NAMALWA (cell line): ENCODE measurements at regions not wholly inside any gene's neighbourhood (a gene's known extent, or its start where the extent isn't known, plus 50 kb on each side); places are given as distances from the start of the nearest gene placed in this dataset.
"Not testable (repeated sequence)": the region's sequence is repeated elsewhere in the genome, so short reads cannot be mapped to it uniquely, and the experiment has no call there.

Experiments used
- DNase-seq: peaks from one replicate; pipeline ENCODE4 v3.0.0-alpha.2; 2015; ENCODE audit warnings: low spot score

DNA sequence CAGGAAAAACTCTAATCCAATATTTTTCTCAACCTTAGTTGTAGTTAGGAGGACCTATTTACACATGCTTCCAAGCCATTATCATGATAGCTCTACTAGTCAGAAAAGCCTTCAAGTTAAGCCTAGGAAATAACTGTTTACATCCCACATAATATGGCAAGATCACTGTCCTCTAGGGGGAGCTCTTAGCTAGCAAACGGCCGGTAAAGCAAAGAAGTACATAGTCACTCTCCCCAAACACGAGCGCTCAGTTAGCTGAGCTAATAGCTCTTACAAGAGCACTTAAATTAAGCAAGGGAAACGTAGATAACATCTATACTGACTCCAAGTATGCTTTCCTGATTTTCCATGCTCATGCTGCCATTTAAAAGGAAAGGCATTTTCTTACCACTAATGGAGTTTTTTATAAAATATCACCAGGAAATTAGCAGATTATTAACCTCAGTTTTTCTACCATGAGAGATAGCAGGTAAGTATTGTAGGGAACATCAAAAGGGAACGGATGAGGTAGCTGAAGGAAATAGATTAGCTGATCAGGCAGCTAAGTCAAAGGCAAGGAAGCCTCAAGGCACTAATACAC lies 100.6 kb upstream of the PABPC3 start:
- peak; percentile 89 for DNase-seq

DNA sequence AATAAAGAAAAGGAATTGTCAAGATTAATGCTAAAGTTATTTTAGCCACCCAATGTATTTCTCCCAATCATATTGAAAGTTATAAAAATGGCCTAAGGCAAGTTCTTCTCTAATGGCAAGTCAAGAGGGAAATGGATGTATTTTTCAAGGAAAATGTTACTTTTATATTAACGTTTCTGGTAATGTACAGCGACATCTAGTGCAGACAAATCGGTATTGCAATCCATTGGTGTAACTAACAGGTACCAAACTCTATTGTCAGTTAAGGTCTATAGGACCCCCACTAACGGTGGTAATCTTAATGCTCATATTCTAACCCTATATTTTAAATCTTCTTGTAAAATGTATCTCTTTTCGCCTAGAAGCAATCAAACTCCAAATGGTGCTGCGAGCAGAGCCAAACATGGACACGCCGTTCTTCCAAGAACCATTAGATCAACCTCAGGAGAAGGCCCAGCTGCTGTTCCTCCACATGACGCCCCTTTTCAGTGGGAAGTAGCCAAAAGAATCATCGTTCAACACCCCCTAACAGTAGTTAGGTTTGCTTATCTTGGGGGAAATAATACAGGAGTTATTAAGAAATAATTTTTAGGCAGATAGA lies 98.5 kb upstream of the PABPC3 start:
- peak; percentile 68 for DNase-seq

DNA sequence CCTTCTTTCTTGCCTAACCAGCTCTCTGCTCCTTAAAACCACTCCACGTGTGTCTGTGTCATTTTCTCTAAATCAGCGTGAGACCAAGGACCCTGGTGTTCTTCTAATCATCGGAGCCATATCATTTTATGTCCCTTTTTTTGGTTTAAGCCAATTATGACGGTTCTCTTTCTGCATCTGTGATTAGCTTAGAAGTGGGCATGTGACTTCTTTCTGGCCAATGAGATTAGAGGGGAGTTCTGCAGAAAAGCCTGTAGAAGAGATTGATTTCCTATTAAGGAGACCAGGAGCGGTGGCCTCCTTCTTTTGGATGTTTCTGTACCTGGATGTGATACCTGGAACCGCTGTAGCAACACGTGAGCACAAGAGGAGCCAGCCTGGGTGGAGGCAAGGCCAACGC lies 97.5 kb upstream of the PABPC3 start:
- DNase-seq: no peak

DNA sequence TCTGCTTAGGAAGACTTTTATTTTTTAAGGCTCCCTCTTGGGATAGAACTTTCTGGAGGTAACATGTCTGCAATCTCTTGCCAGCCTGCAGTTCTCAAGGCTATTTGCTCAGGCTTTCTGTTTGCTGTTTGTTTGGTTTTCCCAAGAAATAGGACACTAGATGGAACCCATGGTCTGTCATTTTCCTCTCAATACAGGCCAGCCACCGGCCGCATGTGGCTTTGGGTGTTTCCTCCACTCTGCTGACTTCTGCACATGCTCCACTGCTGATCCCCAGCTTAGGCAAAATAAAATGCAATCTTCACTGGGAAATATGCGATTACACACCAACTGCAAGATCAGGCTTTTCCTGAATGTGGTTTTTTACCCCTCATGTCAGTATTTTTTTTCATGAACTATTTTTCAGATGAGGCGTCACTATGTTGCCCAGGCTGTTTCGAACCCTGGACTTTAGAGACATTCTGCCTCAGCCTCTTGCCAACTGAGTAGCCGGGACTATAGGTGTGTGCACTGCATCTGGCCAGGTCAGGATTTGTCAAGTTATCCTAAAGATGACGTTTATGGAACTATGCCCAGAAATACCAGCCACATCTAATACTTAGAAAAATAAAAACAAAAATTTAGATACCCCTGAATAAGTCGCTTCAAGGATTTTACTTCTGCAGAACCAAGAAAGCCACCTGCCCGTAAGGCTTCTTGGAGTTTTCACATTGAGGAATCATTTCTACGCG lies 94.3 kb upstream of the PABPC3 start:
- no peak for DNase-seq

DNA sequence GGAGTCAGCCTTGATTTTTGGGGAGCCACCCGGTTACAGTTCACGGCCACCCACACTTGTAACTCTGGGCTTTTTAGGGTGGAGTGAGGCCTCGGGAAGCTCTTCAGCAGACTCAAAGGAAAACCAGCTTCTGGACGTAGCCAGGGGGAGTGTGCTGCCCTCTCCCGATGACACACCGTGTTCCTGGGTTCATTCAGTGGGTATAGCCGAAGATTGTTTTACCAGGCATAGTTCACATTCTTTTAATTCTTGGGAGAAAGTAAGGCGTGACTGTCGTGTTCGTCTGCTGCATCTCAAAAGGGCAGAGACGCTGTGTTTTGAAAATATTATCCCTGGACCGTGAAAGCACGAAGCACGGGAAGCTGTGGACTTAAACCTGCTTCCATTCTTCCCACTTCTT lies 93.6 kb upstream of the PABPC3 start:
- not testable (repeated sequence) for DNase-seq

DNA sequence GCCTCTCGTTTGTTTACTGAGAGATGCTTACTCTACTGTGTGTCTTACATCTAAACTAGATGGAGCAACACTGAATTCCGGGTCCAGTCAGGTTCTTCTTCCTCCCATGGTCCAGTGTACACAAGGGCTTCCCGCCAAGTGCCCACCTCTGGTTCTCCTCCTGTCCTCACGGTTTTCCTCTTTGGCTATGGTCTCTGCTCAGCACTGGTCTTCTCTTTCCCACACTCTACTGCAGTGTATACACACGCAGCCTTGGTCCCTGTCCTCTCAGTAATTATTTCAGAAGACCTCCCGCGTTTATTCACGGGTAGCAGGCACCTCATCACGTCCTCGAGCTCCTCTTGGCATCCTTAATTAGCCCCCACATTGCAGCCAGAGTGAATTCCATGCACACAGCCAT lies 91.4 kb upstream of the PABPC3 start:
- DNase-seq: not testable (repeated sequence)

DNA sequence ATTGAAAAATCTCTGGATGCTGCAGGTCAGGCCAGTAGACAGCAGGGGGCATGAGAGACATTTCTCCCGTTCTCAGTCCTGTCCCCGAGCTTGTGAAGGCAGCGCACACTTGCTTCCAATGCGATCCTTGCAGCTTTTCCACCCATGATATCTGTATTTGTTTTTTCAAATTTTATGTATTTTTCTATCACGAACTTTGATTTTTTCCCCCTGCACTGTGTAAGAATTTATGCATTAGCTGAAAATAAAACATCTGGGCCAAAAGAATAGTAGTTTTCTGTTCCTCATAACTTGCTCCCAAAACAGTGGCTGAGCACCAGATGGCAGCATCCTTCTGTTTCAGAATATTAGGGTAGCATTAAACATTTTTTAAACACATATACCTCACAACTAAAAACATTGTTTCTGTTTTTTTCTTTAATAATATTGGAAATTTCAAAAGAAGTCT lies 90.9 kb upstream of the PABPC3 start:
- DNase-seq: peak; percentile 67

DNA sequence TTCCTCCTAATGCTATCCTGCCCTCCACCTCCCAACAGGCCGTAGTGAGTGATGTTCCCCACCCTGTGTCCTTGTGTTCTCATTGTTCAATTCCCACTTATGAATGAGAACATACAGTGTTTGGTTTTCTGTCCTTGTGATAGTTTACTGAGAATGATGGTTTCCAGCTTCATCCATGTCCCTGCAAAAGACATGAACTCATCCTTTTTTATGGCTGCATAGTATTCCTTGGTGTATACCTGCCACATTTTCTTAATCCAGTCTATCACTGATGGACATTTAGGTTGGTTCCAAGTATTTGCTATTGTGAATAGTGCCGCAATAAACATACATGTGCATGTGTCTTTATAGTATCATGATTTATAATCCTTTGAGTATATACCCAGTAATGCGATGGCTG lies 88.5 kb upstream of the PABPC3 start:
- not testable (repeated sequence) for DNase-seq

DNA sequence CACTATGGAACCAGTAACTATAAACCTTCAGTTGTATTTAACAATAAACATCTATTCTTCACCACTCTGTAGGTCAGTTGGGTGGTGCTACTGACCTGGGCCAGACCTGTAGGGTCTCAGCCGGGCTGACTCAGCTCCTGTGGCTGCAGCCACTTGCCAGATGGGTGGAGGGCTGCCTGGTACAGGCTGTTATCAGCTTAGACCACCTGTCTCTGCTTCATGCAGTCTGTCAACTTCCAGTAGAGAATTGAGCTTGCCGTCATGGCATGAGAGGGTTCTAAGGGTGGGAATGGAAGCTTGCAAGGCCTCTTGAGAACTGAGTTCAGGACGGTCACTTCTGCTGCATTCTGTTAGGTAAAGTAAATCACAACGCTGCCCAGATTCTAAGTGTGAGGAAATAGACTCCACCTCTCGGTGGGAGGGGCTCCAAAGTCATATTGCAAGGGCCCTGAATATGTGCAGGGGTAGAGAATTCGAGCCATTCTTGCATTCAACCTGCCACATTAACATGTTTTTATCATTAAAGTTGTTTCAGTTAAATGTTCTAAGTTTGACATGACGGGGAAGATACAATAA lies 81.5 kb upstream of the PABPC3 start:
- DNase-seq: not testable (repeated sequence)

DNA sequence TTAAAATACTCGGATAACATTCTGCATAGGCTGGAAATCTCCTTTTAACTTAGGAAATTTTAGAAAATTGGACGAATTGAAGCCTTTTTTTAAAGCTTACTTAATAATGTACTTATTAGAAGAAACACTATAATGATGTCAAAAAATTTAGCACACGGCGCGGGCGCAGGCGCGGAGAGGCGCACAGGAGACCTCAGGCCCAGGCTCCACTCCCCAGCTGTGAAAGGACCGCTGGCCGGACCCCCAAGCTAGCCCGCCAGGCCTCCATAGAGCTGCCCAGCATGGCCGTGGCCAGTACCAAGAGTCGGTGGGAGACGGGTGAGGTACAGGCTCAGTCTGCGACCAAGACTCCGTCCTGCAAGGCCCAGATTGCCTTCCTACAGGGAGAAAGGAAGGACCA lies 78.8 kb upstream of the PABPC3 start:
- DNase-seq: not testable (repeated sequence)

DNA sequence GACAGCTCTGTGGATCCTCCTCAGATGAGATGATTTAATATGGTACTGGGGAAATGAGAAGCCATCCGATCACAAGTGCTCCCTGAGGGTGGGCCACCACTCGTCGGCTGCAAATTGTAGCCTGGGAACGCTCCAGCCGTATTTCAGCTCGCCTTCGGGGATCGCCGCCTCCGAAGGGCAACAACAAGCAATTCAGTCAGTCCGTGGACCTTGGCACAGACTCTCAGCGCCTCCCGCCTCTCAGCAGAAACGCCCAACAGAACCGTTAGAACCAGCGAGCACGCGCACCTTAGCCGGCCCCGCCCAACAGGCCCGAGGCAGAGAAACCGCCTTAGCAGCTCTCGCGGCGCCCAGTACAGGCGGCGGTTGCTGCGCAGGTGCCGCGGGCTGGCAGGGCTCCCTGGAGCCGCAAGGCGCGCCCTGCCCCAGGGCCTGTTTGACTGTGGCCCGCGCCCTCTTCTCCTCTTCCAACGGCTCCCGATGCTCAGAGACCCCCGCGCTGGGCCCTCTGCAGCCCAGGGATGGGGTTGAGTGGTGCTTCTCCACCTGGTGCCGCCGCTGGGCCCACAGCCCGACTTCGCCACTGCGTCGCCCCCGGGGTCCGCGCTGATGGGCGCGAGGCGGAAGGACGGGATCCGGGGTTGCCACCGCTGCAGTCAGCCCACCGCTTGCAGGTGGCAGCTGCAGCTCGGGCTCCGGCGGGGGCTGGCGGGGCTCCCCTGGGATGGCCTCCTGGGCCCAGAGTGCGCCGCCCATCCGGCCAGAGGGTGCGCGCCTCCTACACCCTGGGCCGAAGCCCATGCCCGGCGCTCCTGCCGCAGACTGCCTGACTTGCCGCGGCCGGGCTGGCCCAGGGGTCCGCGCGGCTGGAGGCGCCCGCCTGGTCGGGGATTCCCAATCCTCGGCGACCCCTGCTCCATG lies 77.9 kb upstream of the PABPC3 start:
- DNase-seq: peak; percentile 65

DNA sequence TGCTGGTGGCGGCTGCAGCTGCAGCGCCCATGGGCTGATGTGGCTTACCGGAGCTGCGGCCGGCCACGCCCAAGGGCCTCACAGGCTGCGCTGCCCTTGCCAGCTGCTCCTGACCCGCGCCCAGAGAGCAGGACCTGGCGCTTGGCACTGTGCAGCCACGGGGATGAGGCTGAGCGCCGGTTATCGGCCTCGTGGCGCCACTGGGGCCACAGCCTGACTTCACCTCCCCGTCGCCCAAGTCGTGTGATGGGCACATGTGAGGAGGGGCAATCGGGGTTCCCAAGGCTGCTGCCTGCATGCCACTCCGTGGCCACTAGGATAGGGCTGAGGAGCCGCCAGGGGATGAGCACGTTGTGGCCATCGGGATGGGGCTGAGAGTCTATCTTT lies 77.2 kb upstream of the PABPC3 start:
- DNase-seq: no peak

DNA sequence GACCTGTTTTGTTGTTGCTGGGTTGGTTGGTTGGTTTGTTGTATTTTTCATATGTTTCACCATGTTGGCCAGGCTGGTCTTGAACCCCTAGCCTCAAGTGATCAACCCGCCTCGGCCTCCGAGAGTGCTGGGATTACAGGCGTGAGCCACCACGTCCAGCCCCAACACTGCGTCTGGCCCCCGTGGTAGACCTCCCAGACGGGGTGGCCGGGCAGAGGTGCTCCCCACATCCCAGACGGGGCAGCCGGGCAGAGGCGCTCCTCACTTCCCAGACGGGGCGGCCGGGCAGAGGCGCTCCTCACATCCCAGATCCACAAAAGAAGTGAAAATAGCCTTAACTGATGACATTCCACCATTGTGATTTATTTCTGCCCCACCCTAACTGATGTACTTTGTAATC lies 76.2 kb upstream of the PABPC3 start:
- DNase-seq: not testable (repeated sequence)

DNA sequence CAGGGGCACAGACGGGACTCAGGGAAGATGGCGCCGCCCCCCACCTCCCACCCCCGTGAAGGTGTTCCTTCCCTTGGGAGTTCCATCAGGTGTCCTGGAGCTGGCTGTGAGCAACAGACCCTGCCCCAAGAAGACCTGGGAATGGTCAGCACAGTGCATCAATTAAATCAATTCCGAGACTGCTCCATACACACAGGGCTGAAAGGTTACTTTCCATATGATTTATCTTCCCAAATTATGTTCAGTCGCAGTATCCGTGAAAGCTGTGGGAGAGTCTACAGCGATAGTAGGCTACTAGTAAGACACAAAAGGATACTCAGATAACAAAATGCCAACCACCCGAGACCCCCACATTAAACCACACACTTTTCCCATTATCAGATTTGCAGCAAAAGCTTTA lies 71.8 kb upstream of the PABPC3 start:
- no peak for DNase-seq

DNA sequence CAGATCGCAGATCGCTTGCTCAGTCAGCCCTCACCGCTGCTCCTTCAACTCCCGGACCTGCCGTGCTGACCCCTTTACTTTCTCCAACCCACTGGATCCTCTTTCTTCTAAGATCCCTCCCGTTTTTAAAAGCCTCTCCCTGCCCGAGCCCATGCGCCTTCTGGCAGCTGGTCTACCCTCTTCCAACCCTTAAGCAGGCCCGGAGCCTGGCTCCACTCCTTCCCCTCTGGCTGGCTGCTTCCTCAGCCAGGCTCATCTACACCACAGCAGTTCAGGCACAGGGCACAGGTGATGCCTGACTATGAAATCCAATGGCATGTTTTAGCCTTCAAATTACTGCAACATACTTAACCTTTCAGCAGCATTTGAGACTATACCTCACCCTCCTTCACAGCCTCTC lies 63.8 kb upstream of the PABPC3 start:
- no peak for DNase-seq

DNA sequence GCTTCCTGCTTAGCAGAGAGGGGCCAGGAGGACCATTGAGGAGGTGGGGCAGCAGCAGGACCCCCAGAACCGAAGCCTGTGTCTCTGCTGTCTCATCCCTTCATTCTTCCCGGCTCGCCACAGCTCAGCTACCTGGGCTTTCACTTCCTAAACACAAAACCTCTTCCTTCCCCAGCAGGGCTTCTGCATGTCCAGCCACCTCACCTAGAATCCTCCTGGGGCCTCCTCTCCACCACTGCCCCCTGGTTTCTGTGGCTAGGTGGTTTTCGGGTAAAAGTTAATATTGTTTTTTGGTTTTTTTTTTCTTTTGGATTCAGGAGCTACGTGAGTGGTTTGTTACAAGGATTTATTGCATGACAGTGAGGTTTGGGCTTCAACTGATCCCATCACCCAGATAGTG lies 61.8 kb upstream of the PABPC3 start:
- DNase-seq: no peak

DNA sequence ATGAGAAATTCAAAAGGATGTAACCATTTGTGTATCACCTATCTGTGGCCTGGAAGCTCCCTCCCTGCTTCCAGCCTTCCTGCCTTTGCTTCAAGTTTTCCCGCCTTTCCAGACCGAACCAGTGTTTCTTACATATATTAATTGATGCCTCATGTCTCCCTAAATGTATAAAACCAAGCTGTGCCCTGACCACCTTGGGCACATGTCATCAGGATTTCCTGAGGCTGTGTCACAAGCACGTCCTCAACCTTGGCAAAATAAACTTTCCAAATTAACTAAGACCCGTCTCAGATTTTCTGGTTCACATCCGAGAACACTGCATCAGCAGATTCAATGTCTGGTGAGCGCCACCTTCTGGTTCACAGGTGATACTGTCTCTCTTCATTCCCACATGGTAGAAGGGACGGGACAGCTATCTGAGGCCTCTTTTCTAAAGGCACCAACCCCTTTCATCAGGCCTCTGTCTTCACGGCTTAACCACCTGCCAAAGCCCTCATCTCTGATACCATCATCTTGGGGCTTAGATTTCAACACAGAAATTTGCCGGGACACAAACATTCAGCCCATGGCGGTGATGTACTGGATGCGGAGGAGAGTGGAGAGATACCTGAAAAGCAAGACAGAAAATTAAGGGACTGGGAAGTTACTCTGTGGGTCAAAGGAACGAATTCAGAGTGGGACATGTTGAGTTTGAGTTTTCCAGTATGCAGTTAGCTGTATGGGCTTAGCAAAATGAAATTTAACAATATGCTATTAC lies 58.7 kb upstream of the PABPC3 start:
- DNase-seq: peak; percentile 79

DNA sequence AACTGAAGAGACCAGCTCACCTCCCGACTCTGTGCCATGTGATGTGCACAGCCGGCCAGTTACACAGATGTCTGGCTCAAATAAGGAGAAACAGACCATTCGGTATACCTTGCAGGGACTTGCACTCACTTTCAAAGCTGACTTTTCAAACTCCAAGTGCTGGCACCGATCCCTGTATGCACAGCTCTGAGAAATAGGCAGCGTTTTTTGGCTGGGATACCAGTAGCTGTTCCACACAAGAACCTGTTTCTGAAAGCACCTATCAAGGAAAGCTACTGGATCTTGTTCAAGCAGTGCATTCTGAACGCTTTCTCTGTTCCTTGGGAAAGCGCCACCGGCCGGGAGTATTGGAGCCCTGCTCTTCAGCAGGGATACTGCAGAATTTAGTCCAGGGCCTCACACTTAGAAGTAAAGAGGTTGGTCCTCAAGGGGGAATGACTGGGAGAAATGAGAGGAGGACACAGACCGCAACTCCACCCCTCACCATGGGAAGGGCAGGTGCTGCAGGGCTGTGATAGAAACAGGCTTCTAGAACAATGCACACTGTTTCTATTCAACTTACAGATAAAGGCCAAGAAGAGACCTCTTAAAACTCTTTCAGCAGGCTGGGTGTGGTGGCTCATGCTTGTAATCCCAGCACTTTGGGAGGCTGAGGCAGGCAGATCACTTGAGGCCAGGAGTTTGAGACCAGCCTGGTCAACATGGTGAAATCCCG lies 53.6 kb upstream of the PABPC3 start:
- DNase-seq: no peak

DNA sequence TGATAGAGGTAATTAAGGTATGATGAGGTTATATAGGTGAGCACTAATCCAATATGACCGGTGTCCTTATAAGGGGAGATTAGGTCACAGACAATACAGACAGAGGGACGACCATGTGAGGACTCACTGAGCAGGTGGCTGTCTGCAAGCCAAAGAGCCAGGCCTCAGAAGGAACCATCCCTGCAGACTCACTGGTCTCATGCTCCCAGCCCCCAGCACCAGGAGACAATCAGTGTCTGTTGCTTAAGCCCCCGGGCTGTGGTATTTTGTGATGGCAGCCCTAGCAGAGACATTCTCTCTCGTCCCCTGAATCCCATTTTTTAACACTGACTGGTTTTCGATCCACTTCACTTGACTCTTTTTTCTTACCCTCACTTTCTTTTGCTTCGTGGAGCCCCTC lies 51.9 kb upstream of the PABPC3 start:
- DNase-seq: no peak
